ENCODE measurements at regions not wholly inside any gene's neighbourhood (a gene's known extent, or its start where the extent isn't known, plus 50 kb on each side); places are given as distances from the start of the nearest gene placed in this dataset.

DNA sequence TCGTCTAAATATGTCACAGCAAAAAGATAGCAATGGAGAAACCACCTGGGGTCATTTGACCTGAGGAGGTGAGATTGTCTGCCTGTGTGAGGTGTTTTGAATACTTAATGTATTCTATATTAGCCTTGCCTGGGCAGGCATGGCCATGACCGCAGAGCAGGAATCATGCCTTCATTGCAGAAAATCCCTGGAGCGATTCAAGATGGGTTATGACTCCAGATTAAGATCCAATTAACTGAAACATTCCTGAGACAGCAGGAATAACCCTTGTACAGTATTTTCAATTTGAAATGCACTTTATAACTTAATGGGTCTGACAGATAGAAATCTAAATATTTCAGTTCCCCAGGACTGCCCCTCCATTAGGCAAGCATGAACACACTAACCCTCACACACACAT, 227.3 kb upstream of the RAB6C start (continued):
- TF ChIP-seq, protein P1, sequence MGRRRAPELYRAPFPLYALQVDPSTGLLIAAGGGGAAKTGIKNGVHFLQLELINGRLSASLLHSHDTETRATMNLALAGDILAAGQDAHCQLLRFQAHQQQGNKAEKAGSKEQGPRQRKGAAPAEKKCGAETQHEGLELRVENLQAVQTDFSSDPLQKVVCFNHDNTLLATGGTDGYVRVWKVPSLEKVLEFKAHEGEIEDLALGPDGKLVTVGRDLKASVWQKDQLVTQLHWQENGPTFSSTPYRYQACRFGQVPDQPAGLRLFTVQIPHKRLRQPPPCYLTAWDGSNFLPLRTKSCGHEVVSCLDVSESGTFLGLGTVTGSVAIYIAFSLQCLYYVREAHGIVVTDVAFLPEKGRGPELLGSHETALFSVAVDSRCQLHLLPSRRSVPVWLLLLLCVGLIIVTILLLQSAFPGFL (CRISPR knock-in tag; IDR thresholded peaks at IDR 0.05; ENCODE audit: borderline replicate concordance) = no peak
- TF ChIP-seq, protein P2, sequence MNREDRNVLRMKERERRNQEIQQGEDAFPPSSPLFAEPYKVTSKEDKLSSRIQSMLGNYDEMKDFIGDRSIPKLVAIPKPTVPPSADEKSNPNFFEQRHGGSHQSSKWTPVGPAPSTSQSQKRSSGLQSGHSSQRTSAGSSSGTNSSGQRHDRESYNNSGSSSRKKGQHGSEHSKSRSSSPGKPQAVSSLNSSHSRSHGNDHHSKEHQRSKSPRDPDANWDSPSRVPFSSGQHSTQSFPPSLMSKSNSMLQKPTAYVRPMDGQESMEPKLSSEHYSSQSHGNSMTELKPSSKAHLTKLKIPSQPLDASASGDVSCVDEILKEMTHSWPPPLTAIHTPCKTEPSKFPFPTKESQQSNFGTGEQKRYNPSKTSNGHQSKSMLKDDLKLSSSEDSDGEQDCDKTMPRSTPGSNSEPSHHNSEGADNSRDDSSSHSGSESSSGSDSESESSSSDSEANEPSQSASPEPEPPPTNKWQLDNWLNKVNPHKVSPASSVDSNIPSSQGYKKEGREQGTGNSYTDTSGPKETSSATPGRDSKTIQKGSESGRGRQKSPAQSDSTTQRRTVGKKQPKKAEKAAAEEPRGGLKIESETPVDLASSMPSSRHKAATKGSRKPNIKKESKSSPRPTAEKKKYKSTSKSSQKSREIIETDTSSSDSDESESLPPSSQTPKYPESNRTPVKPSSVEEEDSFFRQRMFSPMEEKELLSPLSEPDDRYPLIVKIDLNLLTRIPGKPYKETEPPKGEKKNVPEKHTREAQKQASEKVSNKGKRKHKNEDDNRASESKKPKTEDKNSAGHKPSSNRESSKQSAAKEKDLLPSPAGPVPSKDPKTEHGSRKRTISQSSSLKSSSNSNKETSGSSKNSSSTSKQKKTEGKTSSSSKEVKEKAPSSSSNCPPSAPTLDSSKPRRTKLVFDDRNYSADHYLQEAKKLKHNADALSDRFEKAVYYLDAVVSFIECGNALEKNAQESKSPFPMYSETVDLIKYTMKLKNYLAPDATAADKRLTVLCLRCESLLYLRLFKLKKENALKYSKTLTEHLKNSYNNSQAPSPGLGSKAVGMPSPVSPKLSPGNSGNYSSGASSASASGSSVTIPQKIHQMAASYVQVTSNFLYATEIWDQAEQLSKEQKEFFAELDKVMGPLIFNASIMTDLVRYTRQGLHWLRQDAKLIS (CRISPR knock-in tag; IDR thresholded peaks at IDR 0.05; ENCODE audit: borderline replicate concordance) = no peak

DNA sequence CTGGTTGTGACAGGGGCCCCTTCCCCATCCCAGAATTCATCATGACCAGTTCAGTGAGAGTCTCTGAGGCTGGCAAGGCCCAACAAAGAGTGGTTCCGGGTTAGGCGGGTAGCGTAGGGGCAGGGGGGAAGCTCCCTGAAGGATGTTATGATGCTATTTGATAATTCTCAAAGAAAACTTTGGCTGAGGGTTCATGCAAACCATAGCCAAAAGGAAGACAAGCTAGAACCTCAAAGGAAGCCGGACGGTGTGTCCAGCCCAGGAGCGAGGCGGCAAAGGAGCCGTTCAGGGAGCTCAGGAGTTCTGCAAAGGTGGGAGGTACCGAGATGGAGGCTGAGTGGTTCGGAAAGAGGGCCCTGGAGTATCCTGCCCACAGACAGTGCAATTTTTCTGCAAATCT, 226.8 kb upstream of the RAB6C start:
- Mint-ChIP-seq H3K4me1 (peaks cover 26% of the 10 kb centered on the region), H3K9me3 (peaks cover 19% of the 10 kb centered on the region), H3K4me3 (no peak overlapping the region), H3K27ac (no peak overlapping the region), H3K27me3 (ENCODE audit: low read depth) (peaks cover 6% of the 10 kb centered on the region; the same call in 1 of the 2 replicates), H3K36me3 (no peaks in the 10 kb centered on the region; the same call in 1 of the 2 replicates)
- ChIA-PET POLR2A (no interaction called here), CTCF (interaction anchor here (0.9 to 3.3 kb wide), 5 partner anchors 8 to 171 kb away, joined by 3 to 12 read pairs (median 5); no protein-coding TSS in a partner anchor)
- TF ChIP-seq NR1H2 (CRISPR knock-in tag; IDR thresholded peaks at IDR 0.05) (no peak), ZNF263 (CRISPR knock-in tag; IDR thresholded peaks at IDR 0.05; ENCODE audit: low read depth) (no peak), TEAD4 (CRISPR knock-in tag; IDR thresholded peaks at IDR 0.05) (no peak), NFYB (CRISPR knock-in tag; conservative IDR thresholded peaks at IDR 0.05; ENCODE audit: low read depth) (no peak), SP1 (CRISPR knock-in tag; conservative IDR thresholded peaks at IDR 0.05) (no peak)
- TF ChIP-seq, protein P3, sequence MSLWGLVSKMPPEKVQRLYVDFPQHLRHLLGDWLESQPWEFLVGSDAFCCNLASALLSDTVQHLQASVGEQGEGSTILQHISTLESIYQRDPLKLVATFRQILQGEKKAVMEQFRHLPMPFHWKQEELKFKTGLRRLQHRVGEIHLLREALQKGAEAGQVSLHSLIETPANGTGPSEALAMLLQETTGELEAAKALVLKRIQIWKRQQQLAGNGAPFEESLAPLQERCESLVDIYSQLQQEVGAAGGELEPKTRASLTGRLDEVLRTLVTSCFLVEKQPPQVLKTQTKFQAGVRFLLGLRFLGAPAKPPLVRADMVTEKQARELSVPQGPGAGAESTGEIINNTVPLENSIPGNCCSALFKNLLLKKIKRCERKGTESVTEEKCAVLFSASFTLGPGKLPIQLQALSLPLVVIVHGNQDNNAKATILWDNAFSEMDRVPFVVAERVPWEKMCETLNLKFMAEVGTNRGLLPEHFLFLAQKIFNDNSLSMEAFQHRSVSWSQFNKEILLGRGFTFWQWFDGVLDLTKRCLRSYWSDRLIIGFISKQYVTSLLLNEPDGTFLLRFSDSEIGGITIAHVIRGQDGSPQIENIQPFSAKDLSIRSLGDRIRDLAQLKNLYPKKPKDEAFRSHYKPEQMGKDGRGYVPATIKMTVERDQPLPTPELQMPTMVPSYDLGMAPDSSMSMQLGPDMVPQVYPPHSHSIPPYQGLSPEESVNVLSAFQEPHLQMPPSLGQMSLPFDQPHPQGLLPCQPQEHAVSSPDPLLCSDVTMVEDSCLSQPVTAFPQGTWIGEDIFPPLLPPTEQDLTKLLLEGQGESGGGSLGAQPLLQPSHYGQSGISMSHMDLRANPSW (CRISPR knock-in tag; conservative IDR thresholded peaks at IDR 0.05; ENCODE audit: low read depth) = no peak
- ATAC-seq (no peak), DNase-seq (ENCODE audit: low spot score) (no peak)

DNA sequence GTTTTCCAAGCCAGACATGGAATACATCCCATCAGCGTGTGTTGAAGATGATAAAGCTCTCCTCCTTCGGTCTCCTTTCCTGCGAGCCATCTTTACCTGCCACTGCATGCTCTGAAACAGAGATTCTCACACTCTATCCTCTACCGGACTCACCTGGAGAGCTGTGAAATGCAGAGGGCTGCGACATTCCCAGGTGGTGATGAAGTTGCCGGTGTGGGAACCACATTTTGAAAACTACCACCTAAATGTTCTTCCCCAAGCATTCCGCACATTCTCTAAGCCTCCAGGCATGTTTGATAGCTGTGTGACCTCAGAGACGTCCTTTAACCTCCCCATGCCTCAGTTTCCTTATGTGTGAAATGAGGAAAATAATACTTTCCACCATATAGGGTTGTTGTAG, 226.2 kb upstream of the RAB6C start:
- Mint-ChIP-seq H3K9me3 (peaks cover 19% of the 10 kb centered on the region), H3K36me3 (no peaks in the 10 kb centered on the region; the same call in 1 of the 2 replicates), H3K27me3 (ENCODE audit: low read depth) (peaks cover 6% of the 10 kb centered on the region; the same call in 1 of the 2 replicates), H3K4me1 (peaks cover 32% of the 10 kb centered on the region), H3K4me3 (no peak overlapping the region), H3K27ac (no peak overlapping the region)
- DNase-seq (ENCODE audit: low spot score) (no peak), ATAC-seq (no peak)
- ChIA-PET POLR2A (no interaction called here), CTCF (interaction anchor here (0.9 to 3.3 kb wide), 5 partner anchors 9 to 170 kb away, joined by 3 to 12 read pairs (median 5); no protein-coding TSS in a partner anchor)
- no peak for TF ChIP-seq SMAD3 (CRISPR knock-in tag; IDR thresholded peaks at IDR 0.05; ENCODE audit: borderline replicate concordance)
- no peak for TF ChIP-seq FOXK1 (CRISPR knock-in tag; IDR thresholded peaks at IDR 0.05)
- no peak for TF ChIP-seq ZBTB21 (CRISPR knock-in tag; IDR thresholded peaks at IDR 0.05; ENCODE audit: borderline replicate concordance)
- no peak for TF ChIP-seq FOXJ3 (CRISPR knock-in tag; IDR thresholded peaks at IDR 0.05; ENCODE audit: borderline replicate concordance)
- TF ChIP-seq ZNF232 (CRISPR knock-in tag; IDR thresholded peaks at IDR 0.05) = no peak
- TF ChIP-seq SP1 (CRISPR knock-in tag; conservative IDR thresholded peaks at IDR 0.05) = no peak
- TF ChIP-seq, protein P4, sequence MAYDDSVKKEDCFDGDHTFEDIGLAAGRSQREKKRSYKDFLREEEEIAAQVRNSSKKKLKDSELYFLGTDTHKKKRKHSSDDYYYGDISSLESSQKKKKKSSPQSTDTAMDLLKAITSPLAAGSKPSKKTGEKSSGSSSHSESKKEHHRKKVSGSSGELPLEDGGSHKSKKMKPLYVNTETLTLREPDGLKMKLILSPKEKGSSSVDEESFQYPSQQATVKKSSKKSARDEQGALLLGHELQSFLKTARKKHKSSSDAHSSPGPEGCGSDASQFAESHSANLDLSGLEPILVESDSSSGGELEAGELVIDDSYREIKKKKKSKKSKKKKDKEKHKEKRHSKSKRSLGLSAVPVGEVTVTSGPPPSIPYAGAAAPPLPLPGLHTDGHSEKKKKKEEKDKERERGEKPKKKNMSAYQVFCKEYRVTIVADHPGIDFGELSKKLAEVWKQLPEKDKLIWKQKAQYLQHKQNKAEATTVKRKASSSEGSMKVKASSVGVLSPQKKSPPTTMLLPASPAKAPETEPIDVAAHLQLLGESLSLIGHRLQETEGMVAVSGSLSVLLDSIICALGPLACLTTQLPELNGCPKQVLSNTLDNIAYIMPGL (CRISPR knock-in tag; IDR thresholded peaks at IDR 0.05) = no peak
- TF ChIP-seq, protein P5, sequence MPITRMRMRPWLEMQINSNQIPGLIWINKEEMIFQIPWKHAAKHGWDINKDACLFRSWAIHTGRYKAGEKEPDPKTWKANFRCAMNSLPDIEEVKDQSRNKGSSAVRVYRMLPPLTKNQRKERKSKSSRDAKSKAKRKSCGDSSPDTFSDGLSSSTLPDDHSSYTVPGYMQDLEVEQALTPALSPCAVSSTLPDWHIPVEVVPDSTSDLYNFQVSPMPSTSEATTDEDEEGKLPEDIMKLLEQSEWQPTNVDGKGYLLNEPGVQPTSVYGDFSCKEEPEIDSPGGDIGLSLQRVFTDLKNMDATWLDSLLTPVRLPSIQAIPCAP (CRISPR knock-in tag; IDR thresholded peaks at IDR 0.05) = no peak
- no peak for TF ChIP-seq ZNF138 (CRISPR knock-in tag; conservative IDR thresholded peaks at IDR 0.05)
- TF ChIP-seq MYBL2 (CRISPR knock-in tag; IDR thresholded peaks at IDR 0.05) = no peak
- TF ChIP-seq OVOL2 (CRISPR knock-in tag; IDR thresholded peaks at IDR 0.05; ENCODE audit: borderline replicate concordance) = no peak
- TF ChIP-seq NFATC4 (CRISPR knock-in tag; IDR thresholded peaks at IDR 0.05) = no peak
- TF ChIP-seq, protein P6, sequence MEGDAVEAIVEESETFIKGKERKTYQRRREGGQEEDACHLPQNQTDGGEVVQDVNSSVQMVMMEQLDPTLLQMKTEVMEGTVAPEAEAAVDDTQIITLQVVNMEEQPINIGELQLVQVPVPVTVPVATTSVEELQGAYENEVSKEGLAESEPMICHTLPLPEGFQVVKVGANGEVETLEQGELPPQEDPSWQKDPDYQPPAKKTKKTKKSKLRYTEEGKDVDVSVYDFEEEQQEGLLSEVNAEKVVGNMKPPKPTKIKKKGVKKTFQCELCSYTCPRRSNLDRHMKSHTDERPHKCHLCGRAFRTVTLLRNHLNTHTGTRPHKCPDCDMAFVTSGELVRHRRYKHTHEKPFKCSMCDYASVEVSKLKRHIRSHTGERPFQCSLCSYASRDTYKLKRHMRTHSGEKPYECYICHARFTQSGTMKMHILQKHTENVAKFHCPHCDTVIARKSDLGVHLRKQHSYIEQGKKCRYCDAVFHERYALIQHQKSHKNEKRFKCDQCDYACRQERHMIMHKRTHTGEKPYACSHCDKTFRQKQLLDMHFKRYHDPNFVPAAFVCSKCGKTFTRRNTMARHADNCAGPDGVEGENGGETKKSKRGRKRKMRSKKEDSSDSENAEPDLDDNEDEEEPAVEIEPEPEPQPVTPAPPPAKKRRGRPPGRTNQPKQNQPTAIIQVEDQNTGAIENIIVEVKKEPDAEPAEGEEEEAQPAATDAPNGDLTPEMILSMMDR (IDR thresholded peaks at IDR 0.05) = no peak
